Thymus (tissue), 11 donors: ENCODE measurements at regions not wholly inside any gene's neighbourhood (a gene's known extent, or its start where the extent isn't known, plus 50 kb on each side); places are given as distances from the start of the nearest gene placed in this dataset.
"Not testable (repeated sequence)": the region's sequence is repeated elsewhere in the genome, so short reads cannot be mapped to it uniquely, and the experiment has no call there.

ENCODE experiments used
- DNase-seq, 9 donors: peaks; one replicate each; pipeline ENCODE4 v3.0.0-alpha.2; 2013; ENCODE audit warnings: low spot score in 9 of 9, low read depth in 6 of 9, missing footprints in 1 of 9
- H3K27ac ChIP-seq, 2 donors: one replicate each; pipeline ENCODE4 v1.5.1; 2013; ENCODE audit warnings: control low read depth in 1 of 2, low read depth in 1 of 2, low read length in 1 of 2, mild to moderate bottlenecking in 1 of 2, moderate library complexity in 1 of 2
- H3K27me3 ChIP-seq, 2 donors: one replicate each; pipeline ENCODE4 v1.5.1; 2013; ENCODE audit warnings: low read length in 1 of 2; ENCODE audit not compliant: control insufficient read depth in 2 of 2, insufficient read depth in 1 of 2
- H3K36me3 ChIP-seq, 2 donors: one replicate each; pipeline ENCODE4 v1.5.1; 2013; ENCODE audit warnings: low read length in 1 of 2, mild to moderate bottlenecking in 1 of 2, moderate library complexity in 1 of 2; ENCODE audit not compliant: control insufficient read depth in 2 of 2, insufficient read depth in 2 of 2
- H3K4me1 ChIP-seq, 2 donors: one replicate each; pipeline ENCODE4 v1.5.1; 2013; ENCODE audit warnings: low read length in 2 of 2; ENCODE audit not compliant: control insufficient read depth in 2 of 2, insufficient read depth in 2 of 2
- H3K4me3 ChIP-seq, 2 donors: one replicate each; pipeline ENCODE4 v1.5.1; 2013; ENCODE audit warnings: low read length in 2 of 2, control low read depth in 1 of 2, mild to moderate bottlenecking in 1 of 2
- H3K9me3 ChIP-seq, 2 donors: one replicate each; pipeline ENCODE4 v1.5.1; 2013; ENCODE audit warnings: low read length in 1 of 2, mild to moderate bottlenecking in 1 of 2; ENCODE audit not compliant: control insufficient read depth in 2 of 2, insufficient read depth in 1 of 2
- WGBS: extraction: QIAGEN DNeasy Blood & Tissue Kit; methylation state at CpG from one replicate; pipeline ENCODE4 v1.1.7; 2013; 5-methylcytosine and 5-hydroxymethylcytosine counted together
- donor health status: healthy.

GRCh38 chr1:157438613-157439012, 113.7 kb downstream of the FCRL5 start:
- no peak overlapping the region for H3K4me3 ChIP-seq
- H3K27ac ChIP-seq: no peak overlapping the region
- H3K36me3 ChIP-seq: no peaks in the 10 kb centered on the region
- H3K9me3 ChIP-seq: no peaks in the 10 kb centered on the region
- H3K4me1 ChIP-seq: no peaks in the 10 kb centered on the region
- DNase-seq: no peak
- no peaks in the 10 kb centered on the region for H3K27me3 ChIP-seq

- DNase-seq: no peak
- H3K4me3 ChIP-seq: no peak overlapping the region
Observed at GRCh38 chr1:157438146-157438545, 114.2 kb downstream of the FCRL5 start.

GRCh38 chr1:157437296-157437695, 115.0 kb downstream of the FCRL5 start:
- H3K27me3 ChIP-seq: no peaks in the 10 kb centered on the region
- H3K36me3 ChIP-seq: no peaks in the 10 kb centered on the region
- WGBS: 93% methylated on average over 4 of the region's 4 CpGs
- H3K27ac ChIP-seq: no peak overlapping the region
- H3K9me3 ChIP-seq: no peaks in the 10 kb centered on the region
- no peak overlapping the region for H3K4me3 ChIP-seq
- H3K4me1 ChIP-seq: no peaks in the 10 kb centered on the region
- no peak for DNase-seq

More at GRCh38 chr1:157438146-157438545, 114.2 kb downstream of the FCRL5 start:
- Histone ChIP-seq H3K27ac (no peak overlapping the region), H3K27me3 (no peaks in the 10 kb centered on the region), H3K9me3 (no peaks in the 10 kb centered on the region), H3K4me1 (no peaks in the 10 kb centered on the region), H3K36me3 (no peaks in the 10 kb centered on the region)
- 86% methylated on average over 1 of the region's 1 CpG for WGBS

GRCh38 chr1:157431751-157432150, 120.6 kb downstream of the FCRL5 start:
- H3K27me3 ChIP-seq: no peaks in the 10 kb centered on the region
- 97% methylated on average over 5 of the region's 5 CpGs for WGBS
- DNase-seq: no peak
- H3K36me3 ChIP-seq: no peaks in the 10 kb centered on the region
- H3K27ac ChIP-seq: no peak overlapping the region
- no peak overlapping the region for H3K4me3 ChIP-seq
- H3K9me3 ChIP-seq: no peaks in the 10 kb centered on the region
- H3K4me1 ChIP-seq: no peaks in the 10 kb centered on the region

- Histone ChIP-seq H3K4me3 (no peak overlapping the region), H3K36me3 (no peaks in the 10 kb centered on the region), H3K27me3 (no peaks in the 10 kb centered on the region), H3K9me3 (no peaks in the 10 kb centered on the region), H3K27ac (no peak overlapping the region), H3K4me1 (no peaks in the 10 kb centered on the region)
- WGBS: 94% methylated on average over 5 of the region's 5 CpGs
- no peak for DNase-seq
Observed at GRCh38 chr1:157429601-157430240, 122.6 kb downstream of the FCRL5 start.

GRCh38 chr1:157423764-157424163, 128.6 kb downstream of the FCRL5 start:
- not testable (repeated sequence) for H3K4me3 ChIP-seq, H3K4me1 ChIP-seq

GRCh38 chr1:157419845-157420542, 132.3 kb downstream of the FCRL5 start:
- Histone ChIP-seq H3K4me3 (no peak overlapping the region), H3K36me3 (no peaks in the 10 kb centered on the region), H3K27me3 (peaks cover 0 to 2% of the 10 kb centered on the region in 2 donors), H3K27ac (no peak overlapping the region), H3K9me3 (no peaks in the 10 kb centered on the region), H3K4me1 (no peaks in the 10 kb centered on the region)
- 95% methylated on average over 6 of the region's 6 CpGs for WGBS
- no peak for DNase-seq

More at GRCh38 chr1:157423764-157424163, 128.6 kb downstream of the FCRL5 start:
- not testable (repeated sequence) for H3K27ac ChIP-seq, H3K36me3 ChIP-seq, H3K27me3 ChIP-seq, H3K9me3 ChIP-seq, DNase-seq
- WGBS: 93% methylated on average over 1 of the region's 1 CpG

- Histone ChIP-seq H3K27ac (no peak overlapping the region), H3K4me3 (no peak overlapping the region), H3K27me3 (peaks cover 0 to 2% of the 10 kb centered on the region in 2 donors), H3K36me3 (no peaks in the 10 kb centered on the region), H3K9me3 (no peaks in the 10 kb centered on the region), H3K4me1 (no peaks in the 10 kb centered on the region)
- 31% methylated on average over 3 of the region's 3 CpGs for WGBS
- no peak for DNase-seq
Observed at GRCh38 chr1:157418659-157419058, 133.7 kb downstream of the FCRL5 start.

GRCh38 chr1:157418231-157418630, 134.1 kb downstream of the FCRL5 start:
- Histone ChIP-seq H3K36me3 (no peaks in the 10 kb centered on the region), H3K9me3 (no peaks in the 10 kb centered on the region), H3K27me3 (peaks cover 0 to 2% of the 10 kb centered on the region in 2 donors), H3K4me1 (no peaks in the 10 kb centered on the region), H3K27ac (no peak overlapping the region), H3K4me3 (no peak overlapping the region)
- no peak for DNase-seq
- WGBS: 96% methylated on average over 1 of the region's 1 CpG
